ENCODE measurements at regions not wholly inside any gene's neighbourhood (a gene's known extent, or its start where the extent isn't known, plus 50 kb on each side); places are given as distances from the start of the nearest gene placed in this dataset.

DNA sequence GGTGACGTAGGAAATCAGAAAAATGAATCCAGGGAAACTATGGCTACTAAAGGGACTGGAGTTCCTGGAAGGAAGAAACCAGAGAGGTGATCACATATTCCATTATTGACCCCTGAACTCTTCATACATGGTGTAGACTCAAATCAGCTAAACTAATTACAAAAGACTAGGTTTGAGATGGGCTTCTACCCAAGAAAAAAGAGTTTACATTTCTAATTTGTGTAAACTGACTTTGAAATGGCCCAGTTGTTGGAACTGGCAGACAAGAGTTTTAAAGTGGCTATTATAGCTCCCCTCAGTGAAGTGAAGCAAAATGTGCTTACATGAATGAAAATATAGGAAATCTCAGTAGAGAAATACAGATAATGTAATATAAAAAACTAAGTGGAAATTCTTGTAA lies 1619.4 kb upstream of the SEL1L start:
- TF ChIP-seq, protein P1, sequence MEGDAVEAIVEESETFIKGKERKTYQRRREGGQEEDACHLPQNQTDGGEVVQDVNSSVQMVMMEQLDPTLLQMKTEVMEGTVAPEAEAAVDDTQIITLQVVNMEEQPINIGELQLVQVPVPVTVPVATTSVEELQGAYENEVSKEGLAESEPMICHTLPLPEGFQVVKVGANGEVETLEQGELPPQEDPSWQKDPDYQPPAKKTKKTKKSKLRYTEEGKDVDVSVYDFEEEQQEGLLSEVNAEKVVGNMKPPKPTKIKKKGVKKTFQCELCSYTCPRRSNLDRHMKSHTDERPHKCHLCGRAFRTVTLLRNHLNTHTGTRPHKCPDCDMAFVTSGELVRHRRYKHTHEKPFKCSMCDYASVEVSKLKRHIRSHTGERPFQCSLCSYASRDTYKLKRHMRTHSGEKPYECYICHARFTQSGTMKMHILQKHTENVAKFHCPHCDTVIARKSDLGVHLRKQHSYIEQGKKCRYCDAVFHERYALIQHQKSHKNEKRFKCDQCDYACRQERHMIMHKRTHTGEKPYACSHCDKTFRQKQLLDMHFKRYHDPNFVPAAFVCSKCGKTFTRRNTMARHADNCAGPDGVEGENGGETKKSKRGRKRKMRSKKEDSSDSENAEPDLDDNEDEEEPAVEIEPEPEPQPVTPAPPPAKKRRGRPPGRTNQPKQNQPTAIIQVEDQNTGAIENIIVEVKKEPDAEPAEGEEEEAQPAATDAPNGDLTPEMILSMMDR (IDR thresholded peaks at IDR 0.05; ENCODE audit: low read length), result no peak
- TF ChIP-seq EZH2 (IDR thresholded peaks at IDR 0.05; ENCODE audit: borderline replicate concordance, low read length), result no peak
